Spleen (tissue), 7 donors: ENCODE measurements at regions not wholly inside any gene's neighbourhood (a gene's known extent, or its start where the extent isn't known, plus 50 kb on each side); places are given as distances from the start of the nearest gene placed in this dataset.

ENCODE experiments used
- POLR2A ChIP-seq, 3 donors: fragments of 450-650 bp; IDR thresholded peaks; one replicate each; pipeline ENCODE4 v1.5.1; 2017; ENCODE audit warnings: antibody characterized with exemption in 3 of 3, mild to moderate bottlenecking in 1 of 3
- POLR2AphosphoS5 ChIP-seq, 3 donors: sonication (generic); formaldehyde crosslinking; IDR thresholded peaks; one replicate each; pipeline ENCODE4 v1.5.1; 2017; ENCODE audit warnings: antibody characterized with exemption in 3 of 3
- TF ChIP-seq, protein P1 (sequence below), 11 experiments: fragments of 200-600 bp in 7 of 11; fragments of 450-650 bp in 4 of 11; sonication (generic) in 4 of 11; IDR thresholded peaks in 8 of 11; conservative IDR thresholded peaks in 3 of 11; 1 replicate in 7 of 11; 2 replicates in 4 of 11; pipeline versions ENCODE4 v1.4.0 to v1.8.0; 2016 to 2021; ENCODE audit warnings: antibody characterized with exemption in 11 of 11, inconsistent platforms in 4 of 11, mild to moderate bottlenecking in 1 of 11
- donor health status: DM: no; HTN: no; CAD: no; lungs with moderate emphysema.
- donor health status: DM: no; HTN: no; CAD: no.
- donor health status: DM: no; HTN: no; CAD: no.

DNA sequence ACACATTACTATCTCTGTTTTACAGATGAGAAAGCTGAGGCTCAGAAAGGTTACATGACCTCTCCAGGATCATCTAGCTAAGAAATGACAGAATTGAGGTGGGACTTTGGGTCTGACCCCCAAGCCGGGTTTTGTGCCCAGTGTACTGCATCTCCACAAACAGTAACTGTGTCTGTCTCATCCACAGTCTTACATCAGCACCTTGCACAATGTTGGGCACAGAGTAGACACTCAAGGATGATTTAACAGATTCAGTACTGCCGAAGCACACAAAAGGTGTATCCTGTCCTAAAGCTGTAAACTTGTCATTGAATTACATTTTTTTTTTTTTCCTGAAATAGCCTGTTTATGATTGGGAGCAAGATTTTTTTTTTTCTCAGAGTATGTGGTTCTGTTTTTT is 84.8 kb downstream of the ADCYAP1 start:
- TF ChIP-seq, protein P1, sequence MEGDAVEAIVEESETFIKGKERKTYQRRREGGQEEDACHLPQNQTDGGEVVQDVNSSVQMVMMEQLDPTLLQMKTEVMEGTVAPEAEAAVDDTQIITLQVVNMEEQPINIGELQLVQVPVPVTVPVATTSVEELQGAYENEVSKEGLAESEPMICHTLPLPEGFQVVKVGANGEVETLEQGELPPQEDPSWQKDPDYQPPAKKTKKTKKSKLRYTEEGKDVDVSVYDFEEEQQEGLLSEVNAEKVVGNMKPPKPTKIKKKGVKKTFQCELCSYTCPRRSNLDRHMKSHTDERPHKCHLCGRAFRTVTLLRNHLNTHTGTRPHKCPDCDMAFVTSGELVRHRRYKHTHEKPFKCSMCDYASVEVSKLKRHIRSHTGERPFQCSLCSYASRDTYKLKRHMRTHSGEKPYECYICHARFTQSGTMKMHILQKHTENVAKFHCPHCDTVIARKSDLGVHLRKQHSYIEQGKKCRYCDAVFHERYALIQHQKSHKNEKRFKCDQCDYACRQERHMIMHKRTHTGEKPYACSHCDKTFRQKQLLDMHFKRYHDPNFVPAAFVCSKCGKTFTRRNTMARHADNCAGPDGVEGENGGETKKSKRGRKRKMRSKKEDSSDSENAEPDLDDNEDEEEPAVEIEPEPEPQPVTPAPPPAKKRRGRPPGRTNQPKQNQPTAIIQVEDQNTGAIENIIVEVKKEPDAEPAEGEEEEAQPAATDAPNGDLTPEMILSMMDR (IDR thresholded peaks at IDR 0.05 in 8 of 11, conservative IDR thresholded peaks at IDR 0.05 in 3 of 11) = no peak
- no peak for TF ChIP-seq POLR2AphosphoS5 (IDR thresholded peaks at IDR 0.05)
- no peak for TF ChIP-seq POLR2A (IDR thresholded peaks at IDR 0.05)
